Gastroesophageal sphincter (tissue), 4 donors: ENCODE measurements at regions not wholly inside any gene's neighbourhood (a gene's known extent, or its start where the extent isn't known, plus 50 kb on each side); places are given as distances from the start of the nearest gene placed in this dataset.

Experiments used
- ATAC-seq: fragments of 150-250 bp; one replicate; pipeline ENCODE4 v1.9.1; 2016; ENCODE audit warnings: mild to moderate bottlenecking, moderate library complexity
- H3K27ac ChIP-seq, 4 donors: fragments of 200-600 bp; sonication (generic) in 3 of 4; 1 replicate in 3 of 4; 2 replicates in 1 of 4; pipeline ENCODE4 v1.5.1; 2016 to 2019
- H3K27me3 ChIP-seq: fragments of 200-600 bp; sonication (generic); one replicate; pipeline ENCODE4 v1.5.1; 2019
- H3K36me3 ChIP-seq, 2 donors: fragments of 200-600 bp; sonication (generic); one replicate each; pipeline ENCODE4 v1.5.1; 2019; ENCODE audit warnings: control low read depth in 1 of 2
- H3K4me1 ChIP-seq, 3 donors: fragments of 200-600 bp; sonication (generic); 1 replicate in 2 of 3; 2 replicates in 1 of 3; pipeline ENCODE4 v1.5.1; 2016 to 2019; ENCODE audit warnings: control low read depth in 2 of 3
- H3K4me3 ChIP-seq, 2 donors: fragments of 200-600 bp; sonication (generic); one replicate each; pipeline ENCODE4 v1.5.1; 2019; ENCODE audit warnings: mild to moderate bottlenecking in 1 of 2, moderate library complexity in 1 of 2
- H3K9me3 ChIP-seq, 3 donors: fragments of 200-600 bp; sonication (generic); one replicate each; pipeline ENCODE4 v1.5.1; 2017 to 2019; ENCODE audit warnings: control low read depth in 2 of 3
- CTCF ChIP-seq, 4 experiments: fragments of 200-600 bp in 2 of 4; fragments of 450-650 bp in 2 of 4; sonication (generic) in 1 of 4; IDR thresholded peaks; one replicate each; pipeline ENCODE4 v1.5.1; 2017 to 2019; ENCODE audit warnings: antibody characterized with exemption in 4 of 4, mild to moderate bottlenecking in 2 of 4, moderate library complexity in 2 of 4
- EP300 ChIP-seq: sonication (generic); formaldehyde crosslinking; IDR thresholded peaks from one replicate; pipeline ENCODE4 v1.6.1; 2017; ENCODE audit warnings: antibody characterized with exemption, mild to moderate bottlenecking
- POLR2A ChIP-seq, 2 donors: fragments of 450-650 bp; IDR thresholded peaks; one replicate each; pipeline ENCODE4 v1.6.1; 2017; ENCODE audit warnings: antibody characterized with exemption in 2 of 2, mild to moderate bottlenecking in 2 of 2, moderate library complexity in 1 of 2
- POLR2AphosphoS5 ChIP-seq: sonication (generic); formaldehyde crosslinking; IDR thresholded peaks from one replicate; pipeline ENCODE4 v1.6.1; 2017; ENCODE audit warnings: antibody characterized with exemption
- WGBS, 2 donors: methylation state at CpG; one replicate each; pipeline ENCODE4 v1.1.5; 2018; ENCODE audit warnings: low coverage in 1 of 2; 5-methylcytosine and 5-hydroxymethylcytosine counted together

- WGBS, 2 donors: 71 to 78% methylated on average over 2 to 4 of the region's 4 CpGs
- H3K9me3 ChIP-seq: peaks cover 0 to 4% (median 0%) of the 10 kb centered on the region in 3 donors
- ATAC-seq: no peak
- no peaks in the 10 kb centered on the region for H3K27me3 ChIP-seq
- TF ChIP-seq POLR2AphosphoS5: no peak
- no peak for TF ChIP-seq EP300
- TF ChIP-seq POLR2A (IDR thresholded peaks at IDR 0.05): no peak
- TF ChIP-seq CTCF (IDR thresholded peaks at IDR 0.05): no peak
- H3K27ac ChIP-seq: no peak overlapping the region
- no peak overlapping the region for H3K4me3 ChIP-seq
- no peaks in the 10 kb centered on the region for H3K36me3 ChIP-seq
- H3K4me1 ChIP-seq: no peaks in the 10 kb centered on the region
These were observed 134.6 kb upstream of the PDE4B start for GRCh38 chr1:65658122-65658521.

- Histone ChIP-seq H3K27me3 (peaks cover 5% of the 10 kb centered on the region), H3K4me3 (no peak overlapping the region)
- no peak for ATAC-seq
These were observed 124.3 kb upstream of the PDE4B start for GRCh38 chr1:65668368-65668767.

GRCh38 chr1:65670518-65670917 is 122.2 kb upstream of the PDE4B start:
- H3K4me3 ChIP-seq: no peak overlapping the region
- H3K4me1 ChIP-seq: no peaks in the 10 kb centered on the region
- no peak for ATAC-seq
- no peak for TF ChIP-seq POLR2A (IDR thresholded peaks at IDR 0.05)
- TF ChIP-seq POLR2AphosphoS5: no peak
- no peak for TF ChIP-seq CTCF (IDR thresholded peaks at IDR 0.05)
- no peak for TF ChIP-seq EP300
- no peak overlapping the region for H3K27ac ChIP-seq
- no peaks in the 10 kb centered on the region for H3K36me3 ChIP-seq
- WGBS, 2 donors: 59 to 78% methylated on average over 3 of the region's 3 CpGs
- H3K27me3 ChIP-seq: peaks cover 5% of the 10 kb centered on the region
- H3K9me3 ChIP-seq: peaks cover 0 to 22% (median 0%) of the 10 kb centered on the region in 3 donors

More at GRCh38 chr1:65668368-65668767, 124.3 kb upstream of the PDE4B start:
- no peaks in the 10 kb centered on the region for H3K4me1 ChIP-seq
- no peak for TF ChIP-seq POLR2A (IDR thresholded peaks at IDR 0.05)
- no peak for TF ChIP-seq EP300
- TF ChIP-seq POLR2AphosphoS5: no peak
- no peak for TF ChIP-seq CTCF (IDR thresholded peaks at IDR 0.05)
- peaks cover 0 to 26% (median 0%) of the 10 kb centered on the region in 3 donors for H3K9me3 ChIP-seq
- no peak overlapping the region for H3K27ac ChIP-seq
- H3K36me3 ChIP-seq: no peaks in the 10 kb centered on the region

- TF ChIP-seq POLR2AphosphoS5 (no peak), POLR2A (IDR thresholded peaks at IDR 0.05) (no peak), EP300 (no peak), CTCF (IDR thresholded peaks at IDR 0.05) (no peak)
- no peak overlapping the region for H3K4me3 ChIP-seq
- 89% methylated on average over 2 of the region's 2 CpGs for WGBS, 2 donors
- no peaks in the 10 kb centered on the region for H3K36me3 ChIP-seq
- no peaks in the 10 kb centered on the region for H3K4me1 ChIP-seq
- peaks cover 0 to 5% (median 0%) of the 10 kb centered on the region in 3 donors for H3K9me3 ChIP-seq
- no peaks in the 10 kb centered on the region for H3K27me3 ChIP-seq
- H3K27ac ChIP-seq: no peak overlapping the region
- ATAC-seq: no peak
These were observed 118.2 kb upstream of the PDE4B start for GRCh38 chr1:65674522-65674921.

GRCh38 chr1:65679773-65680172 is 112.9 kb upstream of the PDE4B start:
- no peak for TF ChIP-seq POLR2AphosphoS5
- TF ChIP-seq POLR2A (IDR thresholded peaks at IDR 0.05): no peak
- no peak for TF ChIP-seq CTCF (IDR thresholded peaks at IDR 0.05)
- no peak for TF ChIP-seq EP300
- Histone ChIP-seq H3K4me1 (no peaks in the 10 kb centered on the region), H3K36me3 (no peaks in the 10 kb centered on the region), H3K27ac (no peak overlapping the region), H3K9me3 (no peaks in the 10 kb centered on the region), H3K27me3 (no peaks in the 10 kb centered on the region), H3K4me3 (no peak overlapping the region)
- whole genome bisulfite sequencing, 2 donors: 81 to 84% methylated on average over 4 of the region's 4 CpGs
- no peak for ATAC-seq
